Neural progenitor cell (in vitro differentiated cells): ENCODE measurements at regions not wholly inside any gene's neighbourhood (a gene's known extent, or its start where the extent isn't known, plus 50 kb on each side); places are given as distances from the start of the nearest gene placed in this dataset.

Experiments
- DNase-seq: peaks from one replicate; pipeline ENCODE4 v3.0.0-alpha.2; 2016; ENCODE audit warnings: low spot score
- H2AFZ ChIP-seq: fragments of 200-600 bp; sonication (generic); replicated peaks from 2 replicates; pipeline ENCODE4 v1.6.1; 2016; ENCODE audit warnings: antibody characterized with exemption
- H3F3A ChIP-seq: fragments of 200-600 bp; sonication (generic); 2 replicates; pipeline ENCODE4 v1.6.1; 2016; ENCODE audit warnings: antibody characterized with exemption, low read depth
- H3K27ac ChIP-seq: fragments of 200-600 bp; sonication (generic); 2 replicates; pipeline ENCODE4 v1.5.1; 2016; ENCODE audit warnings: mild to moderate bottlenecking
- H3K27me3 ChIP-seq: fragments of 200-600 bp; sonication (generic); 2 replicates; pipeline ENCODE4 v1.6.1; 2016; ENCODE audit warnings: mild to moderate bottlenecking, moderate library complexity
- H3K36me3 ChIP-seq: fragments of 200-600 bp; sonication (generic); 2 replicates; pipeline ENCODE4 v1.5.1; 2016
- H3K4me1 ChIP-seq: fragments of 200-600 bp; sonication (generic); 2 replicates; pipeline ENCODE4 v1.6.1; 2016; ENCODE audit warnings: mixed run types
- H3K4me2 ChIP-seq: fragments of 200-600 bp; sonication (generic); 2 replicates; pipeline ENCODE4 v1.6.1; 2016
- H3K4me3 ChIP-seq: fragments of 200-600 bp; sonication (generic); 2 replicates; pipeline ENCODE4 v1.5.1; 2016
- H3K79me2 ChIP-seq: fragments of 200-600 bp; sonication (generic); 2 replicates; pipeline ENCODE4 v1.6.1; 2016; ENCODE audit warnings: low read depth
- H3K9ac ChIP-seq: fragments of 200-600 bp; sonication (generic); 2 replicates; pipeline ENCODE4 v1.6.1; 2016
- H3K9me3 ChIP-seq: fragments of 200-600 bp; sonication (generic); 2 replicates; pipeline ENCODE4 v1.5.1; 2016; ENCODE audit warnings: low read depth
- H4K20me1 ChIP-seq: fragments of 200-600 bp; sonication (generic); 2 replicates; pipeline ENCODE4 v1.6.1; 2016; ENCODE audit warnings: low read depth
- H3K27ac Mint-ChIP-seq: 3 replicates; pipeline ENCODE4 v1.8.0; 2021; ENCODE audit warnings: mixed read lengths
- H3K27me3 Mint-ChIP-seq: 2 replicates; pipeline ENCODE4 v1.8.0; 2022; ENCODE audit warnings: low read depth, mild to moderate bottlenecking, inconsistent platforms, moderate library complexity, mixed read lengths; ENCODE audit not compliant: insufficient read depth
- H3K36me3 Mint-ChIP-seq: 3 replicates; pipeline ENCODE4 v1.8.0; 2021; ENCODE audit warnings: mixed read lengths
- H3K4me1 Mint-ChIP-seq: 3 replicates; pipeline ENCODE4 v1.8.0; 2021; ENCODE audit warnings: mixed read lengths
- H3K4me3 Mint-ChIP-seq: 3 replicates; pipeline ENCODE4 v1.8.0; 2021; ENCODE audit warnings: mild to moderate bottlenecking, moderate library complexity, mixed read lengths
- H3K9me3 Mint-ChIP-seq: 3 replicates; pipeline ENCODE4 v1.8.0; 2020; ENCODE audit warnings: mixed read lengths
- EZH2 ChIP-seq: fragments of 200-600 bp; sonication (generic); IDR thresholded peaks from 2 replicates; pipeline ENCODE4 v1.6.1; 2017; ENCODE audit warnings: antibody characterized with exemption, mild to moderate bottlenecking, moderate library complexity
- EZH2phosphoT487 ChIP-seq: fragments of 200-600 bp; sonication (generic); IDR thresholded peaks from 2 replicates; pipeline ENCODE4 v1.6.1; 2017; ENCODE audit warnings: antibody characterized with exemption
- TF ChIP-seq, protein P1 (sequence below): fragments of 200-600 bp; sonication (generic); IDR thresholded peaks from 2 replicates; pipeline ENCODE4 v1.5.1; 2017; ENCODE audit warnings: antibody characterized with exemption, mild to moderate bottlenecking

DNA sequence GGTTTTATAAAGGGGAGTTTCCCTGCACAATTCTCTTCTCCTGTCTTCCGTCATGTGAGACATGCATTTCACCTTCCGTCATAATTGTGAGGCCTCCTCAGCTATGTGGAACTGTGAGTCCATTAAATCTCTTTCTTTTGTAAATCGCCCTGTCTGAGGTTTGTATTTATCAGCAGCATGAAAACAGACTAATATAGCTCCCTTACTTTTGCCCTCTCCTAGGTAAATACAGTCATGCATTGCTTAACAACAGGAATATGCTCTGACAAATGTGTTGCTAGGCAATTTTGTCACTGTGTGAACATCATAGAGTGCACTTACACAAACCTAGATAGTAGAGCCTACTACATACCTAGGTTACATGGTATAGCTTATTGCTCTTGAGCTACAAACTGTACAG, 616.8 kb downstream of the RWDD3 start:
- Mint-ChIP-seq H3K4me1 (no peaks in the 10 kb centered on the region), H3K27me3 (peaks cover 2% of the 10 kb centered on the region), H3K9me3 (no peaks in the 10 kb centered on the region), H3K4me3 (no peak overlapping the region), H3K27ac (no peak overlapping the region), H3K36me3 (no peaks in the 10 kb centered on the region)
- Histone ChIP-seq H2AFZ (no peak overlapping the region), H3K9me3 (no peaks in the 10 kb centered on the region), H3K4me3 (no peak overlapping the region), H4K20me1 (no peaks in the 10 kb centered on the region), H3K79me2 (no peaks in the 10 kb centered on the region), H3K4me2 (no peak overlapping the region), H3K4me1 (no peaks in the 10 kb centered on the region), H3K9ac (no peak overlapping the region), H3F3A (no peaks in the 10 kb centered on the region), H3K27me3 (no peaks in the 10 kb centered on the region), H3K27ac (no peak overlapping the region), H3K36me3 (no peaks in the 10 kb centered on the region)
- no peak for DNase-seq
- no peak for TF ChIP-seq EZH2
- TF ChIP-seq EZH2phosphoT487 = no peak
- TF ChIP-seq, protein P1, sequence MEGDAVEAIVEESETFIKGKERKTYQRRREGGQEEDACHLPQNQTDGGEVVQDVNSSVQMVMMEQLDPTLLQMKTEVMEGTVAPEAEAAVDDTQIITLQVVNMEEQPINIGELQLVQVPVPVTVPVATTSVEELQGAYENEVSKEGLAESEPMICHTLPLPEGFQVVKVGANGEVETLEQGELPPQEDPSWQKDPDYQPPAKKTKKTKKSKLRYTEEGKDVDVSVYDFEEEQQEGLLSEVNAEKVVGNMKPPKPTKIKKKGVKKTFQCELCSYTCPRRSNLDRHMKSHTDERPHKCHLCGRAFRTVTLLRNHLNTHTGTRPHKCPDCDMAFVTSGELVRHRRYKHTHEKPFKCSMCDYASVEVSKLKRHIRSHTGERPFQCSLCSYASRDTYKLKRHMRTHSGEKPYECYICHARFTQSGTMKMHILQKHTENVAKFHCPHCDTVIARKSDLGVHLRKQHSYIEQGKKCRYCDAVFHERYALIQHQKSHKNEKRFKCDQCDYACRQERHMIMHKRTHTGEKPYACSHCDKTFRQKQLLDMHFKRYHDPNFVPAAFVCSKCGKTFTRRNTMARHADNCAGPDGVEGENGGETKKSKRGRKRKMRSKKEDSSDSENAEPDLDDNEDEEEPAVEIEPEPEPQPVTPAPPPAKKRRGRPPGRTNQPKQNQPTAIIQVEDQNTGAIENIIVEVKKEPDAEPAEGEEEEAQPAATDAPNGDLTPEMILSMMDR = no peak

DNA sequence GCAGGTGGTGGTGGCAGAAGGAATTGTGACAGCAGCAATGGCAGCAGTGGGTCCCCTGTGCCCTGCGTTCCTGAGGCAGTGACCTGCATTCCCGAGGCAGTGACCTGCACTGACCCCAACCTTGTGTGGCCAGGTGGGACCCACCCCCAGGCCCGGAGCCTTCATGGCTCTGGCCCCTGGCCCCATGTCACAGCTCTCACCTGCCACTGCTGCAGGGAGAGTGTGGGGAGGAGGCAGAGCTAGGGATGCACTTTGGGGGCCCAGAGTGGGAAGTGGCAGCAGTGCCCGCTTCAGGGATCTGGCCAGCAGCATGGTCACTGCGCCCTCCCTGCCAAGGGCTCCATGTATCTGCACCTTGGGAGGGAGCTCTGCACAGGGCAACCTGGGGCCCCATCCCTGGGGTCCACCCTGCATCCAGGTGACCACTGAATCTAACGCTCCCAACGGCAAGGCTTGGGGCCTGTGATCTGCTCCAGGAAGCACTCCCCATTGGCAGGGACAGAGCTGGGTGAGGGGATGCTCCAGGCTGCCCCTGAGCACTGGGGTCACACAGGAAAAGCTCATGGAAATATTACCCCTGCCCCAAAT, 618.6 kb downstream of the RWDD3 start:
- peaks cover 2% of the 10 kb centered on the region for H3K27me3 Mint-ChIP-seq
- no peaks in the 10 kb centered on the region for H3K4me1 Mint-ChIP-seq
- H3K4me3 Mint-ChIP-seq = no peak overlapping the region
- Histone ChIP-seq H3K9me3 (no peaks in the 10 kb centered on the region), H2AFZ (no peak overlapping the region), H3K4me3 (no peak overlapping the region), H3K4me2 (no peak overlapping the region), H3K36me3 (no peaks in the 10 kb centered on the region), H3K4me1 (no peaks in the 10 kb centered on the region), H3K27me3 (no peaks in the 10 kb centered on the region), H4K20me1 (no peaks in the 10 kb centered on the region), H3K27ac (no peak overlapping the region), H3F3A (no peaks in the 10 kb centered on the region), H3K9ac (no peak overlapping the region), H3K79me2 (no peaks in the 10 kb centered on the region)
- H3K9me3 Mint-ChIP-seq = no peaks in the 10 kb centered on the region
- no peak for TF ChIP-seq EZH2phosphoT487
- TF ChIP-seq EZH2 = no peak
- TF ChIP-seq, protein P1 = no peak
- DNase-seq = no peak
- H3K27ac Mint-ChIP-seq = no peak overlapping the region
- no peaks in the 10 kb centered on the region for H3K36me3 Mint-ChIP-seq

DNA sequence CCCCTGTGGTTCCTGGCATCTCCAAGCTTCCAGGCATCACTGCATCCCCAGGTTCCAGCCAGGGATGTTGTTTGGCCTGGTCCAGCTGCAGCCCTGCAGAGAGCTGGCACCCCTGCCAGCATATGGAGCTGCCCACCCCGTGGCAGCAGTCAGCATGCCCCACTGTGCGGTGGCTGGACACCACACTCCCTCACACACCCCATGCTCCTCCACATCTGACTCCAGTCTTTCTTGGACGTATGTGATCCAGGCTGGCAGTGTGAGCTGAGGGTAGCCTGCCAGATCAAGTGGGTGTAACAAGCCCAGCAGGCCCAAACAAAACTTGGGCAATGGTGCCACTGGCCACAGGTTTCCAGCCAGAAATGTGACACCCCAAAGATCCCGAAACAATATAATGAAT, 620.4 kb downstream of the RWDD3 start:
- Histone ChIP-seq H3K4me3 (no peak overlapping the region), H3F3A (no peaks in the 10 kb centered on the region), H4K20me1 (no peaks in the 10 kb centered on the region), H3K36me3 (no peaks in the 10 kb centered on the region), H3K4me2 (no peak overlapping the region), H3K4me1 (no peaks in the 10 kb centered on the region), H2AFZ (no peak overlapping the region), H3K9me3 (no peaks in the 10 kb centered on the region), H3K27ac (no peak overlapping the region), H3K79me2 (no peaks in the 10 kb centered on the region), H3K9ac (no peak overlapping the region), H3K27me3 (no peaks in the 10 kb centered on the region)
- H3K4me1 Mint-ChIP-seq = no peaks in the 10 kb centered on the region
- no peak for TF ChIP-seq EZH2
- TF ChIP-seq, protein P1 = no peak
- TF ChIP-seq EZH2phosphoT487 = no peak
- H3K27ac Mint-ChIP-seq = no peak overlapping the region
- no peak overlapping the region for H3K4me3 Mint-ChIP-seq
- H3K9me3 Mint-ChIP-seq = no peaks in the 10 kb centered on the region
- no peak for DNase-seq
- H3K36me3 Mint-ChIP-seq = no peaks in the 10 kb centered on the region
- H3K27me3 Mint-ChIP-seq = peaks cover 2% of the 10 kb centered on the region
